ENCODE measurements at regions not wholly inside any gene's neighbourhood (a gene's known extent, or its start where the extent isn't known, plus 50 kb on each side); places are given as distances from the start of the nearest gene placed in this dataset.

DNA sequence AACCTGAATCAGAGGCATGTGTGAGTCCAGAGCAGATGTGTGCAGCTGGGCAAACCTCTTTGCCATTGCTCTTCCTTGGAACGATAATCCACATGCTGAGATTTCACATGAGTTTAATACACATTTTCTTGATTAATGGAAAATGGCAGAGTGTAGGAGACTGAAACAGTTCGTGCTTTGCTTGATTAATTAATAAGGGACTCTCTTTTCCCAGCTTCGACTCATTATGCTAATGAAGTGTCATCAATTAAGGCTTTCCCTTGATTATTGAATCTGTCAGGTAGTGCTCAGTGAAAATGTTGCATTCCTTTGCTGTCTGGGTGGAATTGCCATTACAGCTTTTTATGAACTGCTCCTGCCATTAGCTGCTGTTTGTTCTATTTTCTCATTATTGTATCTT, 487.7 kb upstream of the NOVA1 start:
- no peaks in the 10 kb centered on the region for H3K27me3 Mint-ChIP-seq
- ChIA-PET POLR2A (no interaction called here), CTCF (no interaction called here)
- H3K36me3 Mint-ChIP-seq (ENCODE audit: low read depth): no peaks in the 10 kb centered on the region
- peaks cover 12% of the 10 kb centered on the region for H3K9me3 Mint-ChIP-seq
- no peak for ATAC-seq
- H3K27ac Mint-ChIP-seq: no peak overlapping the region
- no peak for DNase-seq
- intact Hi-C loops (cut with micrococcal nuclease): no loop called here
- H3K4me3 Mint-ChIP-seq: no peak overlapping the region
- TF ChIP-seq, protein P1, sequence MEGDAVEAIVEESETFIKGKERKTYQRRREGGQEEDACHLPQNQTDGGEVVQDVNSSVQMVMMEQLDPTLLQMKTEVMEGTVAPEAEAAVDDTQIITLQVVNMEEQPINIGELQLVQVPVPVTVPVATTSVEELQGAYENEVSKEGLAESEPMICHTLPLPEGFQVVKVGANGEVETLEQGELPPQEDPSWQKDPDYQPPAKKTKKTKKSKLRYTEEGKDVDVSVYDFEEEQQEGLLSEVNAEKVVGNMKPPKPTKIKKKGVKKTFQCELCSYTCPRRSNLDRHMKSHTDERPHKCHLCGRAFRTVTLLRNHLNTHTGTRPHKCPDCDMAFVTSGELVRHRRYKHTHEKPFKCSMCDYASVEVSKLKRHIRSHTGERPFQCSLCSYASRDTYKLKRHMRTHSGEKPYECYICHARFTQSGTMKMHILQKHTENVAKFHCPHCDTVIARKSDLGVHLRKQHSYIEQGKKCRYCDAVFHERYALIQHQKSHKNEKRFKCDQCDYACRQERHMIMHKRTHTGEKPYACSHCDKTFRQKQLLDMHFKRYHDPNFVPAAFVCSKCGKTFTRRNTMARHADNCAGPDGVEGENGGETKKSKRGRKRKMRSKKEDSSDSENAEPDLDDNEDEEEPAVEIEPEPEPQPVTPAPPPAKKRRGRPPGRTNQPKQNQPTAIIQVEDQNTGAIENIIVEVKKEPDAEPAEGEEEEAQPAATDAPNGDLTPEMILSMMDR (IDR thresholded peaks at IDR 0.05): no peak
- H3K4me1 Mint-ChIP-seq (ENCODE audit: low read depth): no peaks in the 10 kb centered on the region

DNA sequence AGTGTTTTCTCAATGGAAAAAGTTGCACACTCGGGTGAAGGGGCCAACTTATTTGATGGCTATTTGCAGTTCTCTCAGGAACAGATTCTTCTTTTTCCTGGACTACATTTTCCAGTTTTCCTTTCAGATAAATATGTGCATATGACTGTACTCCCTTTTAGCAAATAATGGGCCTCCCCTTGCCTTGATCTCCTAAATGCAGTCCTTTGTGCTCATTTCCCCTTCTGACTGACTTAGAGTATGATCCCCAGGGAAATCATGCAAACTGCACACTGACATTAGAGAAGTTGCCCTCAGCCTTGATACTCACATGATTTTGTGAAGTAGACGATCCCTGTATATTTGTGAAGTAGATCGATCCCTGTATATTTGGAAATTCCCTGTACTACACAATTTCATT, 492.9 kb upstream of the NOVA1 start:
- no peak for DNase-seq
- POLR2A ChIA-PET: no interaction called here
- no peak overlapping the region for H3K27ac Mint-ChIP-seq

DNA sequence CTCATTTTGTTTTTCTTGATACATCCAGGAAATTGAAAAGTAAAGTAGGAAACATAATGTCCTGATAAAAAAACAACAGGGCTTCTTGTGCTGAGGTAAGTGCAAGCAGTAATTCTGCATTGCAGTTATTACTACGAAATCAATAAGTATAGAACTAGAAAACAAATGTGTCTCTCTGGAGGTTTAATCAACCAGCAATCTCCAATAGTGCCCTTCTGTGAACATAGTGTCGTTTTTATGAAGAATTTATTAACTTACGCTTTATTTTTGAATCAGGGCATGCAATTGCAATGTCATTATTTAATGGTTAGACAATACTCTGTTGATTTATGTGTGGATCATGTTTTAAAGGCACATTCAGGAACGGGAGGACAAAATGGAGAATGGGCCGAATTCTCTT, 494.1 kb upstream of the NOVA1 start:
- H3K4me3 Mint-ChIP-seq: no peak overlapping the region
- no peak for DNase-seq
- POLR2A ChIA-PET: no interaction called here
- H3K27ac Mint-ChIP-seq: no peak overlapping the region
- H3K4me1 Mint-ChIP-seq (ENCODE audit: low read depth): no peaks in the 10 kb centered on the region
- H3K27me3 Mint-ChIP-seq: no peaks in the 10 kb centered on the region
- H3K36me3 Mint-ChIP-seq (ENCODE audit: low read depth): no peaks in the 10 kb centered on the region
- H3K9me3 Mint-ChIP-seq: peaks cover 13% of the 10 kb centered on the region
- no peak for ATAC-seq
- TF ChIP-seq, protein P1 (IDR thresholded peaks at IDR 0.05): no peak
- CTCF ChIA-PET: no interaction called here
- intact Hi-C loops (cut with micrococcal nuclease): no loop called here

More for the DNA sequence above, 492.9 kb upstream of the NOVA1 start:
- Mint-ChIP-seq H3K36me3 (ENCODE audit: low read depth) (no peaks in the 10 kb centered on the region), H3K4me3 (no peak overlapping the region), H3K9me3 (peaks cover 14% of the 10 kb centered on the region), H3K4me1 (ENCODE audit: low read depth) (no peaks in the 10 kb centered on the region), H3K27me3 (no peaks in the 10 kb centered on the region)
- CTCF ChIA-PET: no interaction called here
- TF ChIP-seq, protein P1 (IDR thresholded peaks at IDR 0.05): no peak
- intact Hi-C loops (cut with micrococcal nuclease): no loop called here
- ATAC-seq: no peak

DNA sequence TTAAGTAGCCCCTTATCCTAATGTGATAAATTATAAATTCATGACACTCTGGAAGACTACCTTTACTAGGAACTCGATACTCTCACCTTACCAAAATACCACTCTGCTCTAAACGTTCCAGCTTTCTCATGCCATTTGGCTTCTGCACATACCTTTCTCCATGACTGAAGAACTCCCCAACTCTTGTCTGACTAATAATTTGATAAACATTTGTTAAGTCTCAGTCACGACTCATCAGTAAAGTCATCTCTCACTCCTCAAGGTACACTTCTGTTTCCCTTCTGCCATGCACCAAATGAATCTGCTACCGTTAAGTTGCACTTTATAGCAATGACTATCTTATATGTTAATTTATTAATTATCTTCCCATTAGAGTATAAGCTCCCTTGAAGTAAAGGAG, 498.3 kb upstream of the NOVA1 start:
- H3K9me3 Mint-ChIP-seq: peaks cover 19% of the 10 kb centered on the region
- POLR2A ChIA-PET: no interaction called here
- no peak overlapping the region for H3K27ac Mint-ChIP-seq
- no peaks in the 10 kb centered on the region for H3K36me3 Mint-ChIP-seq (ENCODE audit: low read depth)
- CTCF ChIA-PET: no interaction called here
- intact Hi-C loops (cut with micrococcal nuclease): no loop called here
- DNase-seq (no peak), ATAC-seq (no peak)
- no peaks in the 10 kb centered on the region for H3K27me3 Mint-ChIP-seq
- no peak overlapping the region for H3K4me3 Mint-ChIP-seq
- TF ChIP-seq, protein P1 (IDR thresholded peaks at IDR 0.05): no peak
- H3K4me1 Mint-ChIP-seq (ENCODE audit: low read depth): no peaks in the 10 kb centered on the region

DNA sequence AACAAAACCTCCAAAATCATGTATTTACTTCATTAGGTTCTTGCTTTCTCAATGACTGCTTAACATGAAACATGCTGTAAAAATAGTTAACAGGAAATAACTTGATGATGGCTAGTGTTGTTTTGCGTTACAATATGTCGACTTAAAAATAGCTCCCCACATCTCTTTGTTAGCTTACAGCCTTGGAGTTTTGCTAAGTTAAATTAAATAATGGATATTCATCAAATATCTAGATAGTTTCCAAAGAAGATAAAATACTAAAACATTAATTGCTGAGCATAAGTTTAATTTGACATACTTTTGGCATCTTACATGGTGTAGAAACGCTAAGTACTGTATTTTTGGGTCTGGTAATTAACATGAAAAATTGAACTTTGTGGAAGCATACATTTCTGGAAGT, 500.6 kb upstream of the NOVA1 start:
- Mint-ChIP-seq H3K36me3 (ENCODE audit: low read depth) (no peaks in the 10 kb centered on the region), H3K4me3 (no peak overlapping the region), H3K27me3 (no peaks in the 10 kb centered on the region), H3K4me1 (ENCODE audit: low read depth) (no peaks in the 10 kb centered on the region), H3K9me3 (peaks cover 19% of the 10 kb centered on the region), H3K27ac (no peak overlapping the region)
- TF ChIP-seq, protein P1 (IDR thresholded peaks at IDR 0.05): no peak
- intact Hi-C loops (cut with micrococcal nuclease): no loop called here
- DNase-seq (no peak), ATAC-seq (no peak)
- CTCF ChIA-PET: no interaction called here
- POLR2A ChIA-PET: no interaction called here

All from activated CD8-positive, alpha-beta T cell treated with anti-CD3 and anti-CD28 coated beads for 36 hours (primary cell).